GM13976 (cell line): ENCODE measurements at regions not wholly inside any gene's neighbourhood (a gene's known extent, or its start where the extent isn't known, plus 50 kb on each side); places are given as distances from the start of the nearest gene placed in this dataset.

ENCODE experiments used
- DNase-seq: peaks from one replicate; pipeline ENCODE4 v3.0.0; 2012; ENCODE audit warnings: low spot score
- CTCF ChIP-seq: IDR thresholded peaks from 2 replicates; pipeline ENCODE4 v1.5.1; 2012; ENCODE audit warnings: borderline replicate concordance, mild to moderate bottlenecking; ENCODE audit not compliant: insufficient read depth; ENCODE audit errors: extremely low read depth, missing control alignments, control extremely low read depth
- in situ Hi-C: fragments of 300-500 bp; cut with MboI; formaldehyde crosslinking; loops from one replicate; pipeline ENCODE4 v1.12.0; 2022; ENCODE audit warnings: low sequenced_read_pairs, mixed read lengths, inconsistent platforms; ENCODE audit not compliant: unreplicated experiment

- no peak for TF ChIP-seq CTCF
- in situ Hi-C loops = no loop called here
- no peak for DNase-seq
Measured at GRCh38 chr13:62997038-62997599, 1581.5 kb upstream of the PCDH20 start.

- in situ Hi-C loops = no loop called here
Measured at GRCh38 chr13:62973804-62974203, 1558.2 kb upstream of the PCDH20 start.

GRCh38 chr13:62964522-62964921 is 1548.9 kb upstream of the PCDH20 start:
- no peak for DNase-seq
- in situ Hi-C loops = no loop called here
- TF ChIP-seq CTCF = no peak

More at GRCh38 chr13:62973804-62974203, 1558.2 kb upstream of the PCDH20 start:
- no peak for TF ChIP-seq CTCF
- DNase-seq = no peak

- in situ Hi-C loops = no loop called here
- TF ChIP-seq CTCF = no peak
- DNase-seq = no peak
Measured at GRCh38 chr13:62960723-62961122, 1545.1 kb upstream of the PCDH20 start.

- no peak for TF ChIP-seq CTCF
- no peak for DNase-seq
- in situ Hi-C loops = no loop called here
Measured at GRCh38 chr13:62933809-62934208, 1518.2 kb upstream of the PCDH20 start.

GRCh38 chr13:62932256-62932883 is 1516.7 kb upstream of the PCDH20 start:
- in situ Hi-C loops = no loop called here
- no peak for DNase-seq
- TF ChIP-seq CTCF = no peak

- TF ChIP-seq CTCF = no peak
- in situ Hi-C loops = no loop called here
- DNase-seq = no peak
Measured at GRCh38 chr13:62931853-62932252, 1516.2 kb upstream of the PCDH20 start.
